DMS79 treated with DMSO at 0.1 percent for 48 hours (cell line): ENCODE measurements at regions not wholly inside any gene's neighbourhood (a gene's known extent, or its start where the extent isn't known, plus 50 kb on each side); places are given as distances from the start of the nearest gene placed in this dataset.

Source experiments
- DNase-seq: peaks from one replicate; lab custom pipeline; 2025; lab: John Stamatoyannopoulos, UW

DNA sequence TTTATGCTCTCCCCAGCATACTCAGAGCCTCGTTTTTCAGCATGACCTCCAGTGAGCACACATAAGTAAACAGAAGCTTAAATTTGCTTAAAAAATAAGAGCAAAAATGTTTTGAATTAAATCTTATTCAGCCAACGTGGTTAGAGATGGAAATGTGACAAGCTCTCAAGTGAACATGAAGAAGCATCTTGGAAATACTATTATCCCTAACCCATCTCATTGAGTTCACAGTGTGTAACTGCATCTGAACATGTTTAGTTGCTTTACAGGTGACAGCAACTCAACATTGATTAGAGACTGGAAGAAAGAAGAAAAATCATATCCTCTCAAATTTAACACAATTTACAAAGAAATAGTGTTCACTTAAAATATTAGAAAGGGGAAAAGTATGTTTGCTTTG is 1785.1 kb downstream of the MAT2B start:
- DNase-seq = no peak

DNA sequence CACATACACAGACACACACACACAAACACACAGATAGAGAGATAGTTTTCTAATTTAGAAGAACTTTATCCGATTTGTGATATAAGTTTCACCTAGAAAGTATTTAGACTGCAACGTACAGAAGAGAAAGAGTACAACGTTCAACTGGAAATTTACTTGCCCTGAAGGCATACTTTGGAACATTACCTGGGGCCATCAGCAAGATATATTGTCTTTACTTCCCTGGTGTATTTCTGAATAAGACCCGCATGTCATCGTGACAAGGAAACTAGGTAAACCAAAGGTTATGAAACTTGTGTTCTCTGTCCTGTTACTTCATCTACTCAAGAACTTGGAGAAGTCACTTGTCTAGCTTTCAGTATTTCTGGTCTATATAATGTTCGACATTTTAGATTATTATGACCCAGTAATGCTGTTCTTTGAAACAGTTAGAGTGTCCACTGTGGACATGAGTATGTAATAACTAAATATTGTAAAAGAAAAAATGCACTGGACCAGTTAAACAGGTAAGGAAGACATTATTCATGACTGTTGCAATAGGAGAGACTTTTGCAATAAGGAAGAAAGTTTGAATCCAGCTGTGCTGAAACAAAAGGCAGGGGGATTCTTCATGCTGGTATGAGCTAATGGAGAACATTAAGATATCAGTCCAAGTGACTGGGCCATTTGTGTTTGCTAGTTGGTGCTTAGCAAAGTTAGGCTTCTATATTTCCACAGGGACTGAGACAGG is 1791.1 kb downstream of the MAT2B start:
- DNase-seq = no peak

DNA sequence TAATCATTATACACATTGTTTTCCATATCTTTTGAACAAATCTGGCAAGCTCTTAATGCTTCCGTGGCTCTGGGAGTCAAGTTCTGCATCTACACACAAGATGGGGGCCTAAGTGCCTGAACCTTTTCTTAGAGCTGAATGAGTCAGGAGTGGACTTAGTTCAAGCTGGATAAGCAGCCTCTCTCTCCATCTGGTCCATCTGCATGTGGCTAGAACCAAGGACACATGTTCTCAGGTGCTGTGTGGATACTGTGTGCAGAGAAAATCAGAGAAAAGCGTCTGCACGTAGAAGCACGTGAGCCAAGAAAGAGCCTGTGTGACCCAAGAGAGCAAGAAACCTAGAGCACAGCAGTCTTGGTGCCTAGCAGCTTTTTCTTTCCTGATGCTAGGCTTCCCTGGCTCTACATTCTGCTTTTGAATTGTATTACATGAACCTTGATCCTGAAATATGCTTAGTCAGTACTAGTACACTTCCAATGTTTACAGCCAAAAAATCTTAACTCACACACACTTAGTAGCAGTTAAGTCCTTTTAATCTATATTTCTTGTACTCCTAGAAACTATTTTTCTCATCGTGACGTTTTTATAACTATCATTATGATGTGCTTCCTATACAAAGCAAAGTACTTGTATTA is 1798.9 kb downstream of the MAT2B start:
- DNase-seq = no peak

DNA sequence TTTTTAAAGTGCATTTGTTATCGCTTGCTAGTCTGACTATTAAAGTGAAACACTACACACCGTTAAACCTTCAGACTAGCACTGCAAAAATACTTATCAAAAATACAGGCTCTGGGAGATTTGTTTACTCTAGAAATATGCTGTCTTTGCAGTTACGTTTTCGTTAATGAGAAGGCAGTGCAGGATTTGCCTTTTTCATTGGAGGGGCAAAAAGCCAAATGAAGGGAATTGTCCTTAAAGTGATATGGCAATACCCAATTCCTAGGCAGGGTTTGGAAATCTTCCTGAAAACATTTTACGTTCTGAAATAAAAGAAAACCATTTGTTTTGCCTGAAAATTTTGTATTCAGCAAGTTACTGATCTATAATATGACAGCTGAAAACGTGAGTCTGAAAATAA is 1800.2 kb downstream of the MAT2B start:
- no peak for DNase-seq

DNA sequence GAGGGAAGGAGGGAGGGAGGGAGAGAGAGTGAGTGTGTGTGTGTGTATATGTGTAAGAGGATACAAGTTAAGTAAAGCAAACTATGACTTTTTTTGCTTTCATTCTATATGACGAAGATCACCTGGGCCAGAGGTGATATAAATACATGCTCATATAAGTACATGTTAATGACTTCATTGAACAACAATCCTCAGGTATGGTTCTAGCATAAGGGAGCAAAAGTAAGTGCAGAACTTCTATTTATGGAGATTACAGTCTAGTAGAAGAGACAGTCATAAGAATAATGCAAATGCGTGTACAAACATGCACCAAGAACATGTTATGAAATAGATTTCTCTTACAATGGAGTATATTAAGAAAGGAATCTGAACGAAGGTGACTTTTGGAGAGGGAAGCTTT is 1804.0 kb downstream of the MAT2B start:
- DNase-seq = no peak

DNA sequence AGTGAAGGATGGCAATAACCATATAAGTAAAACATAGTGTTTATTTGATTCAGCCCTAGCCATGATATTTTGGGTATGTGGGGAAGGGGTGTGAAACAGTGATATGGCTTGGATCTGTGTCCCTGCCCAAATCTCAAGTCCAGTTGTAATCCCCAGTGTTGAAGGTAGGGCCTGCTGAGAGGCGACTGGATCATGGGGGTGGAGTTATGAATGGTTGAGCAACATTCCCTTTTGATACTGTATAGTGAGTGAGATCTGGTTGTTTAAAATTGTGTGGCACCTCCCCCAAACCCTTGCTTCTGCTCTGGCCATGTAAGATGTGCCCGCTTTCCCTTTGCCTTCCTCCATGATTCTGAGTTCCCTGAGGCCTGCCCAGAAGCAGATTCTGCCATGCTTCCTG is 1804.6 kb downstream of the MAT2B start:
- DNase-seq = no peak

DNA sequence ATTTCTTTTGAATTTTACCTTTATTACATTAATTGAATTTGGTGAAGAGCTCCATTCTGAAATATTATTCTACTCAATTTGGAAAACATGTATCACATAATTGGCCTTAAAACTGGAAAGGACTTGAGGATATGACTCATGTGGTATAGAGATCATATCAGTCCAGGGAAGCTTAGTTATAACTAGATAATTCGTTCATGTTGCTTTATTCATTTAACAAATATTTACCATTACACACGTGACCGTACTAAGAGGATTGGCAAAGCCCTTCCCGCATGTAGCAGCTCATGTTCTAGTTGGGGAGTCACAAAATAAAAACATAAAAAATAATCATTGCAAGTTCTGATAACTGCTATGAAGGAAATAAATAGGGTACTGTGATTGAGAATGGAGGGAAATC is 1816.5 kb downstream of the MAT2B start:
- no peak for DNase-seq

DNA sequence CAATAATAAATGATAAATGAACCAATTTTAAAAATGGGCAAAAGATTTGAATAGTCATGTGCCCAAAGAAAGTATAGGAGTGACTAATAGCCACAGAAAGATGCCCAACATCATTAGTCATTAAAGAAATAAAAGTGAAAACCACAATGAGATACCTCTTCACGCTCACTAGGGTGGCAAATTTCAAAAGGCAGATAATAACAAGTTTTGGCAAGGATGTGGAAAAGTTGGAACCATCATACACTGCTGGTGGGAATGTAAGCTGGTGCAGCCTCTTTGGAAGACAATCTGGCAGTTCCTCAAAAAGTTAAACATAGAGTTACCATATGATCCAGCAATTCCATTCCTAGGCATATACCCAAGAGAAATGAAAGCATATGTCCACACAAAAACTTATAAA is 1819.8 kb downstream of the MAT2B start:
- DNase-seq = no peak

DNA sequence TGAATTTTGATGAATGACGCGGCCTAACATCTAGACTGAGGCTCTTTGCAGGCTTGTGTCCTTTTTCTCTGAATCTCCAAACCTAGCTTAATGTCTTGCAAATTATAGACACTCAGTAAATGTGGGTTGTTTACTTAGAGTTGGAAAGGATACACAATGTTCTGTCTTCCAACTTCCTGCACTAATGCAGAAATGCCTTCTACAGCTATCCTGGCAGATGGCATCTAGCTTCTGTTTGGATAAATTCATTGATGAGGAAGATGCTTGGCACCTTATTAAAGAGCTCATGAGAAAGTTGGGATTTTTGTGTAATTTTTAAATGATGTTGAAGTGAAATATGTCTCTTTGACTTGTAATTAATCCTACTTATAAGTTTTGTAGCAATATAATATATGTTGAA is 1822.2 kb downstream of the MAT2B start:
- no peak for DNase-seq

DNA sequence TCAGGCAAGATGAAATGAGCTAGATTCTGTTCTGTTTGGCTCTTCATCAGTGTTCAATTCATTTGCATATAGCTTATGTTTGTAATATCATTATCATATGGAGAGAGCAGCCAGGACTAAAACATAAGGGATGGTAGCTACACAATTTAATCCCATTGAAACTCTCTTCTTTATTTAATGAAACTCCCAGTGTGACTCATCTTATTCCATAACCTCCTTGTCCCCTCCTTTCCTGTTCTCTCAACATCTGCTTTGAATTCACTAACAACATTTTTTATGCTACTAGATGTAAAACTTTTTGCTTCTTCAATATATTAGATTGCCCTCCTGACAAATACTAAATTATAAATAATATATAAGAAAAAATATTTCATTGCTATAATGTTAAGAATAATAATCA is 1823.4 kb downstream of the MAT2B start:
- DNase-seq = no peak

DNA sequence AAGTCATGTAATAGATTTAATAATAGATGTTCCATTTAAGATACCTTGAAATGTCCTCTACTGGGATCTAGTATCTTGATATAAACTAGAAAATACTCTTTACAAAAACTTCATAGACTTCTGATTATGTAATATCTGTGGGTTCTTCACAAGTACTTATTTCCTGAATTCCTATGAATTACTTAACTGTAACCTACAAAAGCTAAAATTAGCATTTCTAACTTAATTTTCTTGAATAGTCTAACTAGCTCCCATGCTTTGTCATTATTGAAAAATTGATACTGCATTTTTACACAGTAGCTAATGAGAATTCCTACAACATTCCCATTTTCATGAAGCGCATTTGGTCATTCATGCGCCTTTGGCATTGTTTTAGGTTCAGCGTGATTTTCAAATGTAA is 1828.2 kb downstream of the MAT2B start:
- no peak for DNase-seq

DNA sequence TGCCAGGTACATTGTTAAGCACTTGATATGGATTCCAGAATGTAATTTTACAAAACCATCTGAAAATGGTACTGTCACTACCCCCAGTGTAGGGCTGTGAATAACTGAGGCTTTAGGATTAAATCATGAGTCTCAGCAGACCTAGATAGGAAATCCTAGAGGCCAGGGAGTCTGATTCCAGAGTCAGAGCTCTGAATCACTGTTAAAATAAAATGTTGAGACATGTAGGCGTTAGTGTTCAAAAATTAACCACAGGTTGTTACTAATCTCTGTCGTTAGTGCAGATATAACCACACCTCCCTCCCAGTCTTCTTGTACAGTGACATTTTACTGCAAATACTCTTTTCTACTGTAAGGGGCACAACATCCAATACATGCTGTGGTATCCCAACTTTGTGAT is 1828.8 kb downstream of the MAT2B start:
- DNase-seq = no peak

DNA sequence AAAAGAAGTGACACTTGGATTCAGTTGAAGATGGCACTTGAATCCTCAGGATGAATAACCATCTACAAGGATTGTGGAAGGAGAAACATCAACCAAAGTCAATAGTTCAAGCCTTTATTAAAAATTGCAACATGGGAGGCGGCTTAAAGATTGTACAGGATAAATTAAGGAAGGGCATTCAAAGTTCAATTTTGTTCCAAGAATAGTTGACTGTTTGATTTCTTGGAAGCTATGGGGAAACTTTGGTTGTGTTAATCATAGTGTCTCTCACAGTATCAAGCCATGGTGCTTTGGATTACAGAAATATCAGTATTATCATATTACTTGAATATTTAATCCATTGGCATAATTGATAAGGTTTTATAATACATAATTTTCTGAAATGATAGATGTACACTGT is 1844.3 kb downstream of the MAT2B start:
- no peak for DNase-seq

DNA sequence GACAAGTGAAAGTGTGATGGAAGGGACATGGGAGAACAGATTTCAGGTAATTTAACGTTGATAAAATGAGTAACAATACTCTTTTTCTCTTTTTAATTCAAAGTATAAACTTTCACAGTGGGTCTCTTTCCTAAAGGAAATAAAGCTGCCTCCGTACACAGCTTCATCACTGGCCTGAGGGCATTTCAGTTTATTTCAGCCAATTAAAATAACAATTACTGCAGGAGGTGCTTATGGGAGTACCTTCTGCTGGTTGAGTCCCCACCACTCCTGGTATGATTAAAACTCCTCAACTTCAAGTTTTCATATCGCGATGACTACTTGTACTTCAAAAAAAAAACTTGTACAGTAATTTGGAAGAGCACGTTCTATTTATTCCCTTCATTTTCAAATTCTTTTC is 1845.9 kb downstream of the MAT2B start:
- no peak for DNase-seq

DNA sequence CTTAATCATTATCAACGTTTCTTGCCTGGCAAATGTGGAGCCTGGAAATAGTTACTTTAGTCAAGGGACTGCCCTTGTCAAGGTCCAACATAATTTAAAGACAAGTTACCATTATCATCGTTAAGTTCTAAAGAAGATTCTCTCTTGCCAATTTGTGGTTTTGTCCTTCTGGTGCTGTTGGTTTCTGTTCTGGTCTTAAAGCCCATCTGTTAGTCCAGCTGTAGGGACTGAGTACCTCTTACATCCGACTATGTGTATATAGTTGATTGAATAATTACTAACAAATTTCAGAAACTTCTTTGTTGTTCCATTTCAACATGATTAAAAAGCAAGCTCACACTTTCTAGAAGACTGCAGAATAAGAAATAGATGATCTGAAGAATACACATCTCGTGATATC is 1854.9 kb downstream of the MAT2B start:
- DNase-seq = no peak

DNA sequence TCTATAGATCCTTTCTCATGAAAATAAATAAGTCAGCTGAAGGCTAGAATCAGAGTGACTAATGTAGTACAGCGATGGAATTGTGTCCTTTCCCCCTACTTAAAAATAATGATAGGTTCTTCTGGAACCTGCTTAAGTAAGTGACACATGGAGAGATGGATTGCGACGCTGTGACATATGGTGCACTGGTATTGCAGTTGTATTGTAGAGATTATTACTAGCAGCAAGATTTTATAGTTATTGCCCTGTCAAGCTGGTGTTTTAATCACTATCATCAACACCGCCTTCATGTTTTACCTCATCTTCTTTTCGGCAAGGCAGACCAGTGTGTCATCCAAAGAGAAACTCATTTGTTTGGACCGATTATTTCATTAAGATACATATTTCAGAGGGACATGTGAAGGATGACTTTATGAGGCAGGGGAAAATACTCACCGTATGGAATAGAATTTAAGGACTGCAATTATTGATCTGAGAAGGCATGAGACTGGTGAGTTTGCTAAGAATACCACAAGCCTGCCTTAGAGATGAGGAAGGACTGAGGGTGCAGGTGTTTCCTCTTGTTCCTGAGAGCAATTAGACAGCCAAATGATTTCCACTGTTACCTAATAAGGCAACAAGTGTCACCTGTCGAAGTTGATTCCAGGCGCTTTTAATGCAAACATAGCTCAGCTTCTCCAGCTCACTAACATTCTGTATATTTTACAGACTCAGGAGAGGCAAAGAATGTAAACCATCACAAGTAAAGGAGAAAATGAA is 1855.5 kb downstream of the MAT2B start:
- no peak for DNase-seq

DNA sequence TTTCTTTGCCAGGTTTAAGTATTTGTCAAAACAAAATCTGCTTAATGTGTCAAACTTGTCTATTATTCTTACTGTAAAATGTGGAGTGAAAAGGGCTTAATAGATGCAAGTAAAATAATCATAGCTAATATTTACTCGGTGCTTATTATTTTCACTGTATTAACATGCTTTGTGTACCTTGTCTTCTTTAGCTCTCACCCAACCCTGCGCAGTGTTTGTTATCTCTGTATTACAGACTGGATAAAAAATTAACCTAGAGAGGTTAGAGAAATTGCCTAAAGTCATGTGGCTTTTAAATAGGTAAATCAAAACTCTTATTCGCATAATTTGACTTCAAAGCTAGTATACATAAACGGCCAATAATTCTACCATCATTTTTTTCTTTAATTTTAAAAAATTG is 1864.8 kb downstream of the MAT2B start:
- DNase-seq = no peak

DNA sequence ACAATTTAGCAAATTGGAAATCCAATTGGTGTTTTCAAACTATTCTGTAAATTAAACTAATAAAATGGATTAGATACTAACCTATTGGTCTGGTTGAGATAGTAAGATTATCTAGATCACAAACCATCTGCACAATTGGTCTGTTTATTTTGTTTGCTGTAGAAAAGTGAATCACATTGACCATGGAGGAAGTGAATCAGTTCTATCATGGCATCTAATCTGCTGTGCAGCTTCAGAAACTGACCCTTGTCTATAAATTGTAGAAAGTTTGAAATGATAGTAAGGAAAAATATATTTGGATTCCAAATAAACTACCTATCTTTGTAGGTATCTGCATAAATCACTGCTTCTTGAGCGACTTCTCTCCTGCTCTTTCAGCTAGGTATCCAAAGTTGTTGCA is 1865.4 kb downstream of the MAT2B start:
- no peak for DNase-seq

DNA sequence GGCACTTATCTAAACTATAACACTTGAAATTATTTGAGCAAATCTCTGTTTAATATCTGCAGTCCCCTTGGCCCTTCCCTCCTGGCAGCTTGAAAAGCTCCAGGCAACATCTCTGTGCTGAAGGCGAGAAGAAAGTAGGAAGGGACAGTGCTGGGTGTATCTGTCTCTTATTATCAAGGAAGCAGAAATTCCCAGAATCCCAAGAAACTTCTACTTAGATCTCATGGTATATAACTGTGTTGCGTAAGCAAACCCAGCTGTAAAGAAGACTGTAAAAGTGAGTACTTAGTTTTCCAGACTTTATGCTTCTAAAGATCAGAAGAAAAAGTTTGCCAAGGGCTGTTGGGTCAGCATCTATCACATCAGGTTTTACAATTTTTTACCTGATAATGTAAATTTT is 1869.8 kb downstream of the MAT2B start:
- no peak for DNase-seq

DNA sequence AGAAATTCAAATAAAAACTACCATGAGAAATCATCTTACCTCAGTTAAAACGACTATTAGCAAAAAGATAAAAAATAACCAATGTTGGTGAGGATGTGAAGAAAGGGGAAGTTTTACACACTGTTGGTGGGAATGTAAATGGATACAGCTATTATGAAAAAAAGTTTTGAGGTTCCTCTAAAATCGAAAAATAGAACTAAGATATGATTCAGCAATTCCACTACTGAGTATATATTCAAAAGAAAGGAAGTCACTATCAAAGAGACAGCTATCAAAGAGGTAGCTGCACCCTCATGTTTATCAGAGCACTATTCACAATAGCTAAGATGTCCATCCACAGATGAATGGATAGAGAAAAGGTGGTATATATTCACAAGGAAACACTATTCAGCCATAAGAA is 1888.4 kb downstream of the MAT2B start:
- DNase-seq = no peak

DNA sequence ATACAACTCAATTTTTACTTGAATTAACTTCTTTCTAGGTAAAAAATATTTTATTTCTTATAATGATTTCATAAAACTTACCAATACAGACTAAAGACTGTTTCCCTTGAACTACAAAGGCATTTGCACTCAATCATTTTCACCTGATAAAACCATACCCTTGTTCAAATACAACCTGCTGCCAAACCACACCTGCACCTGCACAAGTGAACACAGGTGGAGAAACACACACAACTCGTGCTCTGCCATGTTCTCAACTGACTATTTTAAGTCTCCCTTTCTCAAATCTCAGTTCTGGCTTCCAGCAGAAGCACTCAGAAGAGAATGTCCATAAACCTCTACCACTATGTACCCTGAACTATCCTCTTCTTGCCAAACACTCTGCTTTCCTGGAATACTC is 1892.1 kb downstream of the MAT2B start:
- DNase-seq = no peak

DNA sequence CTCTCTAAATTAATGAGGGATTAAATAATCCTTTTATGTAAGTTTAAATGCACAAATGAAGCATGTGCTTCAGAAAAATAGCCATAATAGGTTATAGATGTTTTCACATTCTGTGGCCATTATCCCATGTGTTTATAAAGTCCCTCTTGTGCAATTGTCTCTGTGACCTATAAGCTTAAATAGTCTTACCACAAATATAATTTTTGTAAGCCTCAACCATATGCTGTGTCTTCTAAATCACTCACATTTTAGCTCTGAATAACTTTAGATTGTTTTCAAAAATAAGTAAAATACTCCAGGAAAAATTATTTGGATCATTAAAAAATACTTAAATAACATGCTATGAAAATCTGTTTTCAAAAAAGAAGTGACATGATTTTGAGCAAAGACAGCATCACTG is 1894.7 kb downstream of the MAT2B start:
- no peak for DNase-seq

DNA sequence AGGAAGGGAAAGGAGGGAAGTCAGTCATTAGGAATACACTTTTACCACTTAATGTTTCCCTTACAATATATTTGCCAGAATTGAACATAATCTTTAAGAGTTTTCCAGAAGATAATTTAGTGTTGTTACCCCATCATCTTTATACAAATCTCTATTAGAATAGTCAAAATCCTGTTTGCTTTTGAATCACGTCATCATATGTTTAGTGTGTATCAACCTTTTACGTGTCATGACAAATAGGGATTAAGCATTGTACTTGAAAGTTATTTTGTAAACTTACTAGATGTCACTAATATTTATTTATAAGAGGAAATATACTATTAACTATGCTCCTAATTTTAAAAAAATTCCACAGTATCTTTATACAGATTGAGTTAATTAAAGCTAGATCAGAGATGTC is 1899.5 kb downstream of the MAT2B start:
- DNase-seq = no peak
